LNCaP clone FGC (cell line): ENCODE measurements at regions not wholly inside any gene's neighbourhood (a gene's known extent, or its start where the extent isn't known, plus 50 kb on each side); places are given as distances from the start of the nearest gene placed in this dataset.
"Not testable (repeated sequence)": the region's sequence is repeated elsewhere in the genome, so short reads cannot be mapped to it uniquely, and the experiment has no call there.

ENCODE experiments used
- DNase-seq: peaks from one replicate; pipeline ENCODE4 v3.0.0-alpha.2; 2011; ENCODE audit warnings: low read depth
- H3K4me3 ChIP-seq: 2 replicates; pipeline ENCODE4 v1.5.1; 2011; ENCODE audit warnings: mild to moderate bottlenecking, low read depth, low read length, control low read depth
- TF ChIP-seq, protein P1 (sequence below): IDR thresholded peaks from 2 replicates; pipeline ENCODE4 v1.5.1; 2012; ENCODE audit warnings: mild to moderate bottlenecking; ENCODE audit not compliant: control insufficient read depth, insufficient read depth; ENCODE audit errors: extremely low read depth

DNA sequence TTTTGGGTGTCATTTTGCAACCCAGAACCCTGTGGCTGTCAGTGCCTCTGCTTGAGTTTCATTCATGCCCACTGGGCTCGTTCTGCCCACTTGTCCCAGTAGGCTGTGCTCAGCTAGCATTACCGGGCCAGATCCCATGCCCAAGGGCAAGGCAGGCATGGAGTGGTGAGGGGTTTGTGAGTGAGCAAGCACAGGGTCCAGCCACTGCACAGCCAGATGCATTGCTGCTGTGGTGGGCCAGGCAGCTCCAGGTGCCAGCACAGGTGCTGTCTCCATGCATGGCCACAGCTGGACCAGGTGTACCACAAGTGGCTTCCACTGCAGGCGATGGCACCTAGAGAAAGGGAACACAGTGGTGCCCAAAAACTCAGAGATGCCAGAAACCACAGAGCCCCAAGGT lies 1671.2 kb downstream of the OLFM4 start:
- H3K4me3 ChIP-seq: no peak overlapping the region
- TF ChIP-seq, protein P1, sequence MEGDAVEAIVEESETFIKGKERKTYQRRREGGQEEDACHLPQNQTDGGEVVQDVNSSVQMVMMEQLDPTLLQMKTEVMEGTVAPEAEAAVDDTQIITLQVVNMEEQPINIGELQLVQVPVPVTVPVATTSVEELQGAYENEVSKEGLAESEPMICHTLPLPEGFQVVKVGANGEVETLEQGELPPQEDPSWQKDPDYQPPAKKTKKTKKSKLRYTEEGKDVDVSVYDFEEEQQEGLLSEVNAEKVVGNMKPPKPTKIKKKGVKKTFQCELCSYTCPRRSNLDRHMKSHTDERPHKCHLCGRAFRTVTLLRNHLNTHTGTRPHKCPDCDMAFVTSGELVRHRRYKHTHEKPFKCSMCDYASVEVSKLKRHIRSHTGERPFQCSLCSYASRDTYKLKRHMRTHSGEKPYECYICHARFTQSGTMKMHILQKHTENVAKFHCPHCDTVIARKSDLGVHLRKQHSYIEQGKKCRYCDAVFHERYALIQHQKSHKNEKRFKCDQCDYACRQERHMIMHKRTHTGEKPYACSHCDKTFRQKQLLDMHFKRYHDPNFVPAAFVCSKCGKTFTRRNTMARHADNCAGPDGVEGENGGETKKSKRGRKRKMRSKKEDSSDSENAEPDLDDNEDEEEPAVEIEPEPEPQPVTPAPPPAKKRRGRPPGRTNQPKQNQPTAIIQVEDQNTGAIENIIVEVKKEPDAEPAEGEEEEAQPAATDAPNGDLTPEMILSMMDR: no peak
- no peak for DNase-seq

DNA sequence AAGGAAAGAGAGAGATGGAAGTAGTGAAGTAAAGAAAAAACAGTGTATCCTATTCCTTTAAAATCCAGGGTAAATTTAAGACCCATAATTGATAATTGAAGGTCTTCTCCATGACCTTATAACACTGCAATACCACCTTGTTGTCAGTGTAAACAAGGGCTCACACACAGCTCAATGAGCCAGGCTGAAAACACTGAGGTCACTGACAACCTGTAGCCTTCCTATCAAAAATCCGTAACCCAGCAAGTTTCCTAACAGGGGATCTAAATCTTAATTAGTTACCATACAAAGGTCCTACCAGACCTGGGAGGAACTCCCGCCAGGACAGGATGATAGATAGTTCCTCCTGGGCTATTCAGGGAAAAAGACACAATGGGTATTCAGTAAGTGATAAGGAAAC lies 1677.1 kb downstream of the OLFM4 start:
- no peak for DNase-seq
- TF ChIP-seq, protein P1: no peak
- H3K4me3 ChIP-seq: no peak overlapping the region

DNA sequence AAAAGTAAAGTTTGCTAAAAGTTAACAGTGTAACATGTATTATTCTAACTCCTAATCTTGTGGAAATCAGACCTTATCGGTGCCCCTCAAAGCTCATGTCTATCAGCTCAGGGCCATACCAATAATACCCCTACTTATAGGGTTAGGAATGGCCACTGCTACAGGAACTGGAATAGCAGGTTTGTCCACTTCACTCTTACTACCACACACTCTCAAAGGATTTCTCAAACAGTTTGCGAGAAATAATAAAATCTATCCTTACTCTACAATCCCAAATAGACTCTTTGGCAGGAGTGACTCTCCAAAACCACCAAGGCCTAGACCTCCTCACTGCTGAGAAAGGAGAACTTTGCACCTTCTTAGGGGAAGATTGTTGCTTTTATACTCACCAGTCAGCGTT lies 1677.7 kb downstream of the OLFM4 start:
- TF ChIP-seq, protein P1: no peak
- no peak overlapping the region for H3K4me3 ChIP-seq
- peak; percentile 17 for DNase-seq

DNA sequence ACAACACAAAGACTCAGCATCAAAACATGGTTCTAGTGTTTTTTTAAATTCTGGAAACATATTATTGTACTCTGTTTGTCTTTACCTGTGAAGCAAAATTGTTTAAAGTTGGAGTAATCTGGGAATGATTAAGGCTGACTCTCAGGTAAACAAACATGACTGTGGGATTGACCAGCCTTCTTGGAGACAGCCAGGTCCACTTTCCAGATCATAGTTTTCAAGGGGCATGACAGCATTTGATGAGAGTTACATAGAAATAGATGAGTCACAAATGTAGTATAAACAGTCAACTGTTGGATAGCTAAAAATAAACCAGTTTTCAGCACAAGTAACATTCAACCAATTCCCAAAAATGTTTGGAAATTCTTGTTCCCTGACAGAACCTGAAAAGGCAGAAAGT lies 1680.9 kb downstream of the OLFM4 start:
- TF ChIP-seq, protein P1: no peak
- DNase-seq: no peak
- no peak overlapping the region for H3K4me3 ChIP-seq

DNA sequence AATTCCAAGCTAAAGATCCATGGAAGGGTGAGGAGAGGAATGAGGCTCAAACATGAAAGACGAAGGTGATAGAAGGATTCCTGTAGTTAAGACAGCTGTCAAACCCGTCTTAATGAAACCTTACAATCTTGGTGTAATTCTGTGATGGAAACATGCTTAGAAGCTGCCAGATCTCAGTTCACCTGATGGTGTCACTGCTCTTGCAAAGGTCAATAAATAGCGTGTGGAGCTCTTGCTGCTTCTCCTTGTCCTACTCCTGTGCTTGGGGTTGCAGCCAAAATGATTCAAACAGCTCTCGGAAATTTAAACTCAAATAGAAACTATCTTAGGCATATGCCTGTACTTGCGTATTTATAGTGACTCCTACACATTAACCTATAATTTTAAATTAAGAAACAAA lies 1705.0 kb downstream of the OLFM4 start:
- no peak overlapping the region for H3K4me3 ChIP-seq
- DNase-seq: peak; percentile 44
- TF ChIP-seq, protein P1: peak; percentile 60

DNA sequence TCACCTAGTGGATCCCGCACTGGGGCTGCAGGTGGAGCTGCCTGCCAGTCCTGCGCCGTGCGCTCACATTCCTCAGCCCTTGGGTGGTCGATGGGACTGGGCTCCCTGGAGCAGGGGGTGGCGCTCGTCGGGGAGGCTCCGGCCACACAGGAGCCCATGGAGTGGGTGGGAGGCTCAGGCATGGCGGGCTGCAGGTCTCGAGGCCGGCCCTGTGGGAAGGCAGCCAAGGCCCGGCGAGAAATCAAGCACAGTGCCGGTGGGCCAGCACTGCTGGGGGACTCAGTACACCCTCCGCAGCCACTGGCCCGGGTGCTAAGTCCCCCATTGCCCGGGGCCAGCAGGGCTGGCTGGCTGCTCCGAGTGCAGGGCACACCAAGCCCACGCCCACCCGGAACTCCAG lies 1708.6 kb downstream of the OLFM4 start:
- DNase-seq, H3K4me3 ChIP-seq: not testable (repeated sequence)

DNA sequence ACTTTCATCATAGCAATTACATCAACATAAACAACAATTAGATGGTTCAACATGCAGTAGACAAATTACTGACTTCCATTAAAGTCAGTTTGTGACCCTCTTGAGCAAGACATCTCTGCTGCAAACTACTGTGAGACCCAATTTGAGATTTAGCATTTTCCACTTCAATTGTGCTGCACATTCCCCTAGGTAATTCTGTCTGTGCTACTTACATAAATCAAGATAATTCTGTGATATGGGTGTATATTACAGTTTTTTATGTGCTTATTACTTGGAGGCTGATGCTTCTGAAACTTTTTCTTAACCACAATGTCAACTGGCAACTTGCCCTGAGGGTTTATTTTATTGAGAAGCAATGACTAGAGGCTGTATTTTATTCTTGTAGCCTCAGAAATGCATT lies 1714.4 kb downstream of the OLFM4 start:
- TF ChIP-seq, protein P1: no peak
- DNase-seq: no peak
- no peak overlapping the region for H3K4me3 ChIP-seq
